ENCODE measurements at regions not wholly inside any gene's neighbourhood (a gene's known extent, or its start where the extent isn't known, plus 50 kb on each side); places are given as distances from the start of the nearest gene placed in this dataset.

DNA sequence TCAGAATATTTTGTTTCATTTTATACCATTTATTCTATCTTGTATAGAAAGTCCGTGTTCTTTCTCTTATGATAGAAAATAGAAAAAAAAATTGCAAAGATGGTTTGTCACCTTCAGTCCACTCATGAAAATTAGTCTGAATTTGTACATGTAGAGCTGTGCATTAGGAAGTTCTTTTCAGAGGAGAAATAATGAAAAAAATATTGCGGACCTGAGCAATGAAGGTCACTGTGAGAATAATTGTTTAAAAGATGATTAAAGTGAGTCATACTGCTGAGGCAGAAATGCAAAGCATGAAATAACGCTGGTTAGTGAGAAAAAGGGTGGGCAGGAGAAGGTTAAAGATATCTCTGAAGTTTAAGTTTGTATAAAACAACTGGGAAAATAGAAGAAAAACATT is 431.1 kb downstream of the TMX3 start:
- DNase-seq (ENCODE audit: low spot score), result no peak
- H3K27ac ChIP-seq, result no peak overlapping the region
- H3K9me3 ChIP-seq, result no peaks in the 10 kb centered on the region
- TF ChIP-seq POLR2A (IDR thresholded peaks at IDR 0.05), result no peak
- TF ChIP-seq POLR2AphosphoS5 (IDR thresholded peaks at IDR 0.05), result no peak
- TF ChIP-seq CTCF (IDR thresholded peaks at IDR 0.05), result no peak
- H3K27me3 ChIP-seq (replicated peaks; ENCODE audit: insufficient read depth), result no peaks in the 10 kb centered on the region
- H3K4me3 ChIP-seq, result no peak overlapping the region
- intact Hi-C loops (cut with DNase I), result no loop called here
- no peaks in the 10 kb centered on the region for H3K4me1 ChIP-seq (replicated peaks)
- 84% methylated on average over 3 of the region's 3 CpGs for WGBS
- no peaks in the 10 kb centered on the region for H3K36me3 ChIP-seq

DNA sequence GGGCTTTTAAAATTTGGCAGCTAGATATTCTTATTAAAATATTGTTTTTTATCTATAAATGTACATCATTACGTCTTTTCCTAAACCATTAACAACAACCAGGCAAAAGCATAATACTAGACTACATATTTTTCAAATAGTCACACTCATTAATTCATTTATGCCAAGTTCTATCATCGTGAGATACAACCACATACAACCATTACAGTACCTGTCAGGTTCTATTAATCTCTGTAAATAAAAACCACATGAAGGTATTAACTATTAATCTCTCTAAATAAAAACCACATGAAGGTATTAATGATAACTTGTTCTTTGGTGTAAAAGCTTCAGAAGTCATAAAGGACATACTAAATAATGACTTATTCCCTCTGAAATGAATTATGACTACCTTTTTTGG is 432.7 kb downstream of the TMX3 start:
- no peak overlapping the region for H3K4me3 ChIP-seq
- no peaks in the 10 kb centered on the region for H3K9me3 ChIP-seq
- H3K36me3 ChIP-seq, result no peaks in the 10 kb centered on the region
- no peak for TF ChIP-seq CTCF (IDR thresholded peaks at IDR 0.05)
- TF ChIP-seq POLR2A (IDR thresholded peaks at IDR 0.05), result no peak
- TF ChIP-seq POLR2AphosphoS5 (IDR thresholded peaks at IDR 0.05), result no peak
- intact Hi-C loops (cut with DNase I), result no loop called here
- WGBS, result 72% methylated on average over 2 of the region's 2 CpGs
- no peak overlapping the region for H3K27ac ChIP-seq
- no peaks in the 10 kb centered on the region for H3K27me3 ChIP-seq (replicated peaks; ENCODE audit: insufficient read depth)
- DNase-seq (ENCODE audit: low spot score), result no peak
- H3K4me1 ChIP-seq (replicated peaks), result no peaks in the 10 kb centered on the region

- Histone ChIP-seq H3K36me3 (no peaks in the 10 kb centered on the region), H3K27ac (no peak overlapping the region), H3K27me3 (replicated peaks; ENCODE audit: insufficient read depth) (no peaks in the 10 kb centered on the region), H3K9me3 (no peaks in the 10 kb centered on the region), H3K4me3 (no peak overlapping the region), H3K4me1 (replicated peaks) (no peaks in the 10 kb centered on the region)
- no peak for DNase-seq (ENCODE audit: low spot score)
- intact Hi-C loops (cut with DNase I), result no loop called here
- TF ChIP-seq POLR2A (IDR thresholded peaks at IDR 0.05), result no peak
- TF ChIP-seq POLR2AphosphoS5 (IDR thresholded peaks at IDR 0.05), result no peak
- no peak for TF ChIP-seq CTCF (IDR thresholded peaks at IDR 0.05)
- WGBS, result 91% methylated on average over 1 of the region's 1 CpG
These were observed 439.3 kb downstream of the TMX3 start for GRCh38 chr18:68275616-68276015.

GRCh38 chr18:68270017-68270416 is 444.9 kb downstream of the TMX3 start:
- WGBS, result 82% methylated on average over 3 of the region's 3 CpGs
- TF ChIP-seq POLR2A (IDR thresholded peaks at IDR 0.05), result no peak
- TF ChIP-seq POLR2AphosphoS5 (IDR thresholded peaks at IDR 0.05), result no peak
- TF ChIP-seq CTCF (IDR thresholded peaks at IDR 0.05), result no peak
- H3K27me3 ChIP-seq (replicated peaks; ENCODE audit: insufficient read depth), result no peaks in the 10 kb centered on the region
- DNase-seq (ENCODE audit: low spot score), result no peak
- H3K4me1 ChIP-seq (replicated peaks), result no peaks in the 10 kb centered on the region
- no peaks in the 10 kb centered on the region for H3K9me3 ChIP-seq
- H3K27ac ChIP-seq, result no peak overlapping the region
- intact Hi-C loops (cut with DNase I), result no loop called here
- no peaks in the 10 kb centered on the region for H3K36me3 ChIP-seq
- no peak overlapping the region for H3K4me3 ChIP-seq

DNA sequence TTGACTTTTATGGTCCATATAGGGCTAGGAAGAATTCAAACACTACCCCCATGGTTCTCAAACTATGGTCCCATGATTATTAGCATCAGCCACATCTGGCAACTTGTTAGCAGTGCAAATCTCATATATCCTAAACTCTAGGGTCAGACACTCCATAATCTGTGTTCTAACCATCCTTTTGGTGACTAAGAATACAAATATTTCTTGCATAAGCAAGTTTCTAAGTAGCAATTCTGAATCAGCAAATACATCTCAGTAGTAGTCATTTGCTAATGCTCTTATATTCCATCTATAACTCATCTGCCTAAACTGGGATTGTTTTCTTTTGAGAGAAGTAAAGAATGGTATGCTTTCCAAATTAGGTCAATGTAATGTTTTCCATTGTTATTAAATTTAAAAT is 447.3 kb downstream of the TMX3 start:
- Histone ChIP-seq H3K4me1 (replicated peaks) (no peaks in the 10 kb centered on the region), H3K9me3 (no peaks in the 10 kb centered on the region), H3K4me3 (no peak overlapping the region), H3K36me3 (no peaks in the 10 kb centered on the region), H3K27ac (no peak overlapping the region), H3K27me3 (replicated peaks; ENCODE audit: insufficient read depth) (no peaks in the 10 kb centered on the region)
- DNase-seq (ENCODE audit: low spot score), result no peak
- TF ChIP-seq POLR2AphosphoS5 (IDR thresholded peaks at IDR 0.05) (no peak), POLR2A (IDR thresholded peaks at IDR 0.05) (no peak), CTCF (IDR thresholded peaks at IDR 0.05) (no peak)
- intact Hi-C loops (cut with DNase I), result no loop called here
